ENCODE measurements at regions not wholly inside any gene's neighbourhood (a gene's known extent, or its start where the extent isn't known, plus 50 kb on each side); places are given as distances from the start of the nearest gene placed in this dataset.

- TF ChIP-seq CREB1 (IDR thresholded peaks at IDR 0.05), result no peak
- no peak for TF ChIP-seq SUZ12 (IDR thresholded peaks at IDR 0.05; ENCODE audit: low read length)
- TF ChIP-seq, protein P1, sequence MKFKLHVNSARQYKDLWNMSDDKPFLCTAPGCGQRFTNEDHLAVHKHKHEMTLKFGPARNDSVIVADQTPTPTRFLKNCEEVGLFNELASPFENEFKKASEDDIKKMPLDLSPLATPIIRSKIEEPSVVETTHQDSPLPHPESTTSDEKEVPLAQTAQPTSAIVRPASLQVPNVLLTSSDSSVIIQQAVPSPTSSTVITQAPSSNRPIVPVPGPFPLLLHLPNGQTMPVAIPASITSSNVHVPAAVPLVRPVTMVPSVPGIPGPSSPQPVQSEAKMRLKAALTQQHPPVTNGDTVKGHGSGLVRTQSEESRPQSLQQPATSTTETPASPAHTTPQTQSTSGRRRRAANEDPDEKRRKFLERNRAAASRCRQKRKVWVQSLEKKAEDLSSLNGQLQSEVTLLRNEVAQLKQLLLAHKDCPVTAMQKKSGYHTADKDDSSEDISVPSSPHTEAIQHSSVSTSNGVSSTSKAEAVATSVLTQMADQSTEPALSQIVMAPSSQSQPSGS (IDR thresholded peaks at IDR 0.05; ENCODE audit: low read length), result no peak
- no peak for TF ChIP-seq RFX5 (IDR thresholded peaks at IDR 0.05; ENCODE audit: borderline replicate concordance, low read depth, low read length)
Observed at GRCh38 chr12:114919479-114919878, 235.5 kb upstream of the TBX3 start (continued).

All from H1 (cell line).